ENCODE measurements at regions not wholly inside any gene's neighbourhood (a gene's known extent, or its start where the extent isn't known, plus 50 kb on each side); places are given as distances from the start of the nearest gene placed in this dataset.

- TF ChIP-seq Cebpa-rat (IDR thresholded peaks at IDR 0.05), result no peak
- peaks cover 28% of the 10 kb centered on the region for H3K9me3 ChIP-seq
- H4K20me1 ChIP-seq, result no peaks in the 10 kb centered on the region
- H3K36me3 ChIP-seq, result no peaks in the 10 kb centered on the region
- H3K27ac ChIP-seq, result no peak overlapping the region
- no peak overlapping the region for H3K4me3 ChIP-seq
- H3K4me1 ChIP-seq, result no peaks in the 10 kb centered on the region
- no peaks in the 10 kb centered on the region; the same call in 1 of the 2 replicates for H3K27me3 ChIP-seq
- H3K4me2 ChIP-seq, result no peak overlapping the region
- H3K9ac ChIP-seq, result no peak overlapping the region
These were observed 435.6 kb downstream of the DYNC2H1 start for GRCh38 chr11:103544874-103545273.

- no peak overlapping the region for H3K4me3 ChIP-seq
- H3K9ac ChIP-seq, result no peak overlapping the region
- no peak for TF ChIP-seq Cebpa-rat (IDR thresholded peaks at IDR 0.05)
- no peaks in the 10 kb centered on the region for H4K20me1 ChIP-seq
- no peak overlapping the region for H3K4me2 ChIP-seq
- no peaks in the 10 kb centered on the region for H3K4me1 ChIP-seq
- H3K27me3 ChIP-seq, result no peaks in the 10 kb centered on the region; the same call in 1 of the 2 replicates
- no peaks in the 10 kb centered on the region for H3K36me3 ChIP-seq
- H3K27ac ChIP-seq, result no peak overlapping the region
- H3K9me3 ChIP-seq, result peaks cover 25% of the 10 kb centered on the region
These were observed 436.3 kb downstream of the DYNC2H1 start for GRCh38 chr11:103545551-103545950.

GRCh38 chr11:103546236-103546635 lies 437.0 kb downstream of the DYNC2H1 start:
- no peaks in the 10 kb centered on the region for H3K36me3 ChIP-seq
- peaks cover 19% of the 10 kb centered on the region for H3K9me3 ChIP-seq
- no peak overlapping the region for H3K27ac ChIP-seq
- H3K4me3 ChIP-seq, result no peak overlapping the region
- no peaks in the 10 kb centered on the region for H4K20me1 ChIP-seq
- no peak for TF ChIP-seq Cebpa-rat (IDR thresholded peaks at IDR 0.05)
- H3K4me1 ChIP-seq, result no peaks in the 10 kb centered on the region
- no peak overlapping the region for H3K4me2 ChIP-seq
- no peaks in the 10 kb centered on the region; the same call in 1 of the 2 replicates for H3K27me3 ChIP-seq
- H3K9ac ChIP-seq, result no peak overlapping the region

GRCh38 chr11:103547024-103547423 lies 437.8 kb downstream of the DYNC2H1 start:
- no peaks in the 10 kb centered on the region for H3K36me3 ChIP-seq
- H3K9ac ChIP-seq, result no peak overlapping the region
- no peak overlapping the region for H3K4me2 ChIP-seq
- H3K27me3 ChIP-seq, result no peaks in the 10 kb centered on the region; the same call in 1 of the 2 replicates
- no peaks in the 10 kb centered on the region for H4K20me1 ChIP-seq
- no peak for TF ChIP-seq Cebpa-rat (IDR thresholded peaks at IDR 0.05)
- no peaks in the 10 kb centered on the region for H3K4me1 ChIP-seq
- no peak overlapping the region for H3K27ac ChIP-seq
- peaks cover 11% of the 10 kb centered on the region for H3K9me3 ChIP-seq
- no peak overlapping the region for H3K4me3 ChIP-seq

GRCh38 chr11:103547691-103548090 lies 438.5 kb downstream of the DYNC2H1 start:
- Histone ChIP-seq H3K9ac (no peak overlapping the region), H3K27ac (no peak overlapping the region), H3K9me3 (peaks cover 5% of the 10 kb centered on the region; the same call in 1 of the 2 replicates), H3K4me1 (no peaks in the 10 kb centered on the region), H3K4me3 (no peak overlapping the region), H4K20me1 (no peaks in the 10 kb centered on the region), H3K4me2 (no peak overlapping the region), H3K27me3 (no peaks in the 10 kb centered on the region; the same call in 1 of the 2 replicates), H3K36me3 (no peaks in the 10 kb centered on the region)
- TF ChIP-seq Cebpa-rat (IDR thresholded peaks at IDR 0.05), result no peak

- H3K4me3 ChIP-seq, result no peak overlapping the region
- H3K36me3 ChIP-seq, result no peaks in the 10 kb centered on the region
- H3K9ac ChIP-seq, result no peak overlapping the region
- no peaks in the 10 kb centered on the region; the same call in 1 of the 2 replicates for H3K9me3 ChIP-seq
- no peak overlapping the region for H3K27ac ChIP-seq
- H3K27me3 ChIP-seq, result no peaks in the 10 kb centered on the region; the same call in 1 of the 2 replicates
- no peak for TF ChIP-seq Cebpa-rat (IDR thresholded peaks at IDR 0.05)
- no peaks in the 10 kb centered on the region for H3K4me1 ChIP-seq
- no peak overlapping the region for H3K4me2 ChIP-seq
- no peaks in the 10 kb centered on the region for H4K20me1 ChIP-seq
These were observed 439.6 kb downstream of the DYNC2H1 start for GRCh38 chr11:103548838-103549237.

- H3K4me1 ChIP-seq, result no peaks in the 10 kb centered on the region
- H3K9me3 ChIP-seq, result no peaks in the 10 kb centered on the region
- H3K4me2 ChIP-seq, result no peak overlapping the region
- TF ChIP-seq Cebpa-rat (IDR thresholded peaks at IDR 0.05), result no peak
- no peak overlapping the region for H3K9ac ChIP-seq
- no peaks in the 10 kb centered on the region for H4K20me1 ChIP-seq
- H3K27me3 ChIP-seq, result no peaks in the 10 kb centered on the region
- H3K27ac ChIP-seq, result no peak overlapping the region
- H3K36me3 ChIP-seq, result no peaks in the 10 kb centered on the region
- no peak overlapping the region for H3K4me3 ChIP-seq
These were observed 441.6 kb downstream of the DYNC2H1 start for GRCh38 chr11:103550811-103551210.

- Histone ChIP-seq H4K20me1 (no peaks in the 10 kb centered on the region), H3K4me3 (no peak overlapping the region), H3K4me1 (no peaks in the 10 kb centered on the region), H3K36me3 (no peaks in the 10 kb centered on the region), H3K9me3 (no peaks in the 10 kb centered on the region), H3K27me3 (no peaks in the 10 kb centered on the region), H3K27ac (no peak overlapping the region), H3K9ac (no peak overlapping the region), H3K4me2 (no peak overlapping the region)
- TF ChIP-seq Cebpa-rat (IDR thresholded peaks at IDR 0.05), result no peak
These were observed 442.9 kb downstream of the DYNC2H1 start for GRCh38 chr11:103552086-103552485.

GRCh38 chr11:103556171-103556570 lies 446.9 kb downstream of the DYNC2H1 start:
- Histone ChIP-seq H3K4me3 (no peak overlapping the region), H3K36me3 (no peaks in the 10 kb centered on the region), H4K20me1 (no peaks in the 10 kb centered on the region), H3K27ac (no peak overlapping the region), H3K9me3 (no peaks in the 10 kb centered on the region), H3K4me1 (no peaks in the 10 kb centered on the region), H3K9ac (no peak overlapping the region), H3K4me2 (no peak overlapping the region), H3K27me3 (no peaks in the 10 kb centered on the region)
- TF ChIP-seq Cebpa-rat (IDR thresholded peaks at IDR 0.05), result no peak

- no peaks in the 10 kb centered on the region for H3K4me1 ChIP-seq
These were observed 456.9 kb downstream of the DYNC2H1 start for GRCh38 chr11:103566116-103566515.

GRCh38 chr11:103581760-103582159 lies 454.7 kb upstream of the DDI1 start:
- Histone ChIP-seq H3K27me3 (no peaks in the 10 kb centered on the region), H3K4me1 (no peaks in the 10 kb centered on the region), H3K9ac (no peak overlapping the region), H3K9me3 (peaks cover 7% of the 10 kb centered on the region; the same call in 1 of the 2 replicates), H3K36me3 (no peaks in the 10 kb centered on the region), H4K20me1 (no peaks in the 10 kb centered on the region), H3K27ac (no peak overlapping the region), H3K4me2 (no peak overlapping the region), H3K4me3 (no peak overlapping the region)
- no peak for TF ChIP-seq Cebpa-rat (IDR thresholded peaks at IDR 0.05)

More at GRCh38 chr11:103566116-103566515, 456.9 kb downstream of the DYNC2H1 start:
- Histone ChIP-seq H3K4me3 (no peak overlapping the region), H3K9ac (no peak overlapping the region), H3K9me3 (no peaks in the 10 kb centered on the region), H3K27me3 (no peaks in the 10 kb centered on the region), H3K36me3 (no peaks in the 10 kb centered on the region), H3K4me2 (no peak overlapping the region), H4K20me1 (no peaks in the 10 kb centered on the region), H3K27ac (no peak overlapping the region)
- TF ChIP-seq Cebpa-rat (IDR thresholded peaks at IDR 0.05), result no peak
